HepG2 (cell line): ENCODE measurements at regions not wholly inside any gene's neighbourhood (a gene's known extent, or its start where the extent isn't known, plus 50 kb on each side); places are given as distances from the start of the nearest gene placed in this dataset.

ENCODE experiments used
- ATAC-seq: fragments of 200-7000 bp; cut with Tn5 transposase; 3 replicates; pipeline ENCODE4 v1.9.1; 2020; ENCODE audit warnings: mild to moderate bottlenecking, moderate library complexity
- BruUV-seq: library from RNA; stranded (reverse); fragments of 400-500 nt; replicated peaks from 2 replicates; lab custom pipeline; 2021; lab: Mats Ljungman, UMichigan
- CTCF ChIA-PET: fragments of 300-600 bp; formaldehyde crosslinking; extraction: SDS; loops from one replicate; lab custom pipeline; 2021; ENCODE audit warnings: low total read pairs, inconsistent platforms, low intra/inter-chr PET ratio; lab: Yijun Ruan, JAX
- POLR2A ChIA-PET: fragments of 350-600 bp; sonication (Branson Sonifier 250); formaldehyde crosslinking; loops from one replicate; lab custom pipeline; 2020; ENCODE audit warnings: antibody characterized with exemption, inconsistent platforms; lab: Yijun Ruan, JAX
- DNase-seq: peaks from one replicate; pipeline ENCODE4 v3.0.0-alpha.2; 2015; ENCODE audit warnings: low spot score
- FAIRE-seq: peaks from 3 replicates; lab custom pipeline; 2011; peaks lifted over from hg19 to GRCh38; lab: Jason Lieb, UNC
- H2AFZ ChIP-seq: one replicate; pipeline ENCODE4 v1.6.1; 2011; ENCODE audit warnings: low read length, inconsistent platforms
- H3K27ac ChIP-seq: fragments of 300-600 bp; 3 replicates; pipeline ENCODE4 v1.8.0; 2011; ENCODE audit warnings: mixed run types, mild to moderate bottlenecking, mixed read lengths, low read length, inconsistent platforms; ENCODE audit not compliant: insufficient read depth; ENCODE audit errors: extremely low read length
- H3K27me3 ChIP-seq, 2 experiments: fragments of 200-600 bp in 1 of 2; 2 replicates in 1 of 2; 3 replicates in 1 of 2; pipeline versions ENCODE4 v1.6.0 to v1.8.0; 2011; ENCODE audit warnings: low read length in 2 of 2, mild to moderate bottlenecking in 2 of 2, moderate library complexity in 2 of 2, inconsistent platforms in 1 of 2; ENCODE audit not compliant: insufficient read depth in 2 of 2, control insufficient read depth in 1 of 2
- H3K36me3 ChIP-seq, 2 experiments: fragments of 200-600 bp in 1 of 2; replicated peaks in 1 of 2; 2 replicates in 1 of 2; 3 replicates in 1 of 2; pipeline versions ENCODE4 v1.5.1 to v1.8.0; 2011; ENCODE audit warnings: low read length in 2 of 2, inconsistent platforms in 1 of 2; ENCODE audit not compliant: insufficient read depth in 2 of 2, control insufficient read depth in 1 of 2
- H3K4me1 ChIP-seq: 2 replicates; pipeline ENCODE4 v1.5.1; 2012; ENCODE audit warnings: low read length, inconsistent platforms; ENCODE audit not compliant: insufficient read depth
- H3K4me2 ChIP-seq: 2 replicates; pipeline ENCODE4 v1.6.0; 2011; ENCODE audit warnings: low read depth, low read length, inconsistent platforms
- H3K4me3 ChIP-seq, 3 experiments: fragments of 200-600 bp in 1 of 3; sonication (generic), shearing (Covaris generic) in 1 of 3; replicated peaks in 1 of 3; 2 replicates each; pipeline ENCODE4 v1.5.1; 2011 to 2016; ENCODE audit warnings: low read length in 3 of 3, inconsistent platforms in 2 of 3, low read depth in 2 of 3, mild to moderate bottlenecking in 2 of 3, control low read depth in 1 of 3, mixed read lengths in 1 of 3; ENCODE audit not compliant: insufficient read depth in 1 of 3
- H3K79me2 ChIP-seq: one replicate; pipeline ENCODE4 v1.6.1; 2011; ENCODE audit warnings: low read length, inconsistent platforms; ENCODE audit not compliant: insufficient read depth
- H3K9ac ChIP-seq: 2 replicates; pipeline ENCODE4 v1.6.0; 2011; ENCODE audit warnings: mild to moderate bottlenecking, low read depth, low read length, inconsistent platforms; ENCODE audit not compliant: insufficient read depth
- H3K9me3 ChIP-seq: 2 replicates; pipeline ENCODE4 v1.5.1; 2012; ENCODE audit warnings: mild to moderate bottlenecking, low read length
- H4K20me1 ChIP-seq: 2 replicates; pipeline ENCODE4 v1.6.0; 2011; ENCODE audit warnings: inconsistent platforms, mild to moderate bottlenecking, low read length, moderate library complexity; ENCODE audit not compliant: insufficient read depth
- AFF4 ChIP-seq: sonication (generic); formaldehyde crosslinking; IDR thresholded peaks from 2 replicates; pipeline ENCODE4 v1.4.0; 2020; ENCODE audit warnings: missing genetic modification reagents
- ATF6 ChIP-seq: sonication (generic); formaldehyde crosslinking; conservative IDR thresholded peaks from 2 replicates; pipeline ENCODE4 v1.4.0; 2020; ENCODE audit warnings: missing genetic modification reagents
- GPN1 ChIP-seq: sonication (generic); formaldehyde crosslinking; IDR thresholded peaks from 2 replicates; pipeline ENCODE4 v1.5.1; 2020; ENCODE audit warnings: missing genetic modification reagents, borderline replicate concordance
- HNF4A ChIP-seq: sonication (generic); formaldehyde crosslinking; IDR thresholded peaks from 2 replicates; pipeline ENCODE4 v1.4.0; 2020; ENCODE audit warnings: missing genetic modification reagents
- SP2 ChIP-seq: sonication (generic); formaldehyde crosslinking; IDR thresholded peaks from 2 replicates; pipeline ENCODE4 v1.5.1; 2020; ENCODE audit warnings: mild to moderate bottlenecking, missing genetic modification reagents
- TBL1XR1 ChIP-seq: fragments of 150-350 bp; IDR thresholded peaks from 2 replicates; pipeline ENCODE4 v1.6.1; 2014; ENCODE audit warnings: borderline replicate concordance, low read length; ENCODE audit not compliant: partially characterized antibody
- UBTF ChIP-seq: sonication (generic); formaldehyde crosslinking; IDR thresholded peaks from 2 replicates; pipeline ENCODE4 v1.4.0; 2020; ENCODE audit warnings: mild to moderate bottlenecking, missing genetic modification reagents
- ZBTB7A ChIP-seq: sonication (generic); formaldehyde crosslinking; IDR thresholded peaks from 2 replicates; pipeline ENCODE4 v1.8.0; 2022; ENCODE audit warnings: mild to moderate bottlenecking, missing genetic modification reagents
- ZNF160 ChIP-seq: sonication (generic); formaldehyde crosslinking; IDR thresholded peaks from 2 replicates; pipeline ENCODE4 v1.8.0; 2022; ENCODE audit warnings: mild to moderate bottlenecking, inconsistent platforms, missing genetic modification reagents
- ZNF337 ChIP-seq: sonication (generic); formaldehyde crosslinking; IDR thresholded peaks from 2 replicates; pipeline ENCODE4 v1.5.1; 2020; ENCODE audit warnings: missing genetic modification reagents, low read depth, mild to moderate bottlenecking, borderline replicate concordance
- in situ Hi-C: cut with HindIII; loops from 2 replicates; pipeline ENCODE4 v1.10.0; 2017; ENCODE audit warnings: low pct_unique_long_range_greater_than_20kb; ENCODE audit not compliant: extremely low pct_ligation_motif_present
- intact Hi-C: fragments of 100-400 bp; cut with micrococcal nuclease; formaldehyde crosslinking; loops from one replicate; pipeline ENCODE4 v1.10.0; 2022; ENCODE audit not compliant: unreplicated experiment

GRCh38 chr12:87469295-87469694, 559.9 kb downstream of the C12orf50 start (continued):
- TF ChIP-seq AFF4 (CRISPR knock-in tag) (no peak), HNF4A (CRISPR knock-in tag) (no peak), GPN1 (CRISPR knock-in tag) (no peak), ZNF160 (CRISPR knock-in tag) (no peak), ZNF337 (CRISPR knock-in tag) (no peak)
- TF ChIP-seq, all 625 proteins: peak for 0

GRCh38 chr12:87467936-87468335, 561.3 kb downstream of the C12orf50 start:
- Histone ChIP-seq H3K9me3 (peaks cover 90% of the 10 kb centered on the region), H3K27ac (no peak overlapping the region), H3K36me3 (no peaks in the 10 kb centered on the region), H3K79me2 (no peaks in the 10 kb centered on the region), H4K20me1 (no peaks in the 10 kb centered on the region), H3K4me3 (no peak overlapping the region), H3K4me2 (no peak overlapping the region), H2AFZ (no peak overlapping the region), H3K9ac (no peak overlapping the region), H3K27me3 (no peaks in the 10 kb centered on the region), H3K4me1 (no peaks in the 10 kb centered on the region)
- ChIA-PET CTCF (no interaction called here), POLR2A (no interaction called here)
- ATAC-seq (no peak), DNase-seq (no peak), FAIRE-seq (no peak)
- in situ Hi-C loops (no loop called here), intact Hi-C loops (no loop called here)
- TF ChIP-seq SP2 (CRISPR knock-in tag) (no peak), ATF6 (CRISPR knock-in tag) (no peak), UBTF (CRISPR knock-in tag) (no peak), TBL1XR1 (no peak), ZBTB7A (CRISPR knock-in tag) (no peak)
- no TSS peak for BruUV-seq
